Panc1 (cell line): ENCODE measurements at regions not wholly inside any gene's neighbourhood (a gene's known extent, or its start where the extent isn't known, plus 50 kb on each side); places are given as distances from the start of the nearest gene placed in this dataset.

Source experiments
- ATAC-seq: fragments of 200-7000 bp; cut with Tn5 transposase; 2 replicates; pipeline ENCODE4 v1.9.1; 2020; ENCODE audit warnings: mild to moderate bottlenecking, moderate library complexity
- BruUV-seq: library from RNA; stranded (reverse); fragments of 400-500 nt; replicated peaks from 2 replicates; lab custom pipeline; 2021; lab: Mats Ljungman, UMichigan
- CTCF ChIA-PET: fragments of 300-600 bp; sonication (Branson Sonifier 250); formaldehyde crosslinking; loops from one replicate; lab custom pipeline; 2022; ENCODE audit warnings: antibody characterized with exemption; lab: Charles Lee
- POLR2A ChIA-PET: fragments of 300-600 bp; sonication (Branson Sonifier 250); formaldehyde crosslinking; loops from one replicate; lab custom pipeline; 2022; ENCODE audit warnings: antibody characterized with exemption; lab: Charles Lee
- DNase-seq: peaks from one replicate; pipeline ENCODE4 v3.0.0-alpha.2; 2010; ENCODE audit warnings: low read depth, low spot score
- H3K27ac ChIP-seq: 2 replicates; pipeline ENCODE4 v1.5.1; 2011; ENCODE audit warnings: mild to moderate bottlenecking, low read length, inconsistent platforms
- H3K27me3 ChIP-seq: fragments of 200-500 bp; sonication (Bioruptor generic); 2 replicates; pipeline ENCODE4 v1.6.0; 2014; ENCODE audit warnings: low read length, inconsistent platforms; ENCODE audit not compliant: control insufficient read depth, insufficient read depth
- H3K36me3 ChIP-seq: fragments of 200-500 bp; sonication (Bioruptor generic); 2 replicates; pipeline ENCODE4 v1.5.1; 2014; ENCODE audit warnings: inconsistent platforms, mild to moderate bottlenecking, low read length, moderate library complexity; ENCODE audit not compliant: control insufficient read depth, insufficient read depth
- H3K4me1 ChIP-seq: 2 replicates; pipeline ENCODE4 v1.5.1; 2011; ENCODE audit warnings: inconsistent platforms, mild to moderate bottlenecking, low read length, moderate library complexity; ENCODE audit not compliant: control insufficient read depth, insufficient read depth
- H3K4me3 ChIP-seq, 2 experiments: 2 replicates each; pipeline ENCODE4 v1.5.1; 2011 to 2012; ENCODE audit warnings: low read depth in 2 of 2, low read length in 2 of 2, mild to moderate bottlenecking in 2 of 2, inconsistent platforms in 1 of 2, moderate library complexity in 1 of 2
- H3K9me3 ChIP-seq: fragments of 200-500 bp; sonication (Bioruptor generic); 2 replicates; pipeline ENCODE4 v1.5.1; 2014; ENCODE audit warnings: low read depth, mild to moderate bottlenecking, inconsistent platforms, low read length, moderate library complexity; ENCODE audit not compliant: control insufficient read depth, insufficient read depth
- CTCF ChIP-seq: fragments of 450-650 bp; IDR thresholded peaks from 2 replicates; pipeline ENCODE4 v1.5.1; 2017; ENCODE audit warnings: mild to moderate bottlenecking
- POLR2AphosphoS5 ChIP-seq: IDR thresholded peaks from 2 replicates; pipeline ENCODE4 v1.6.1; 2012; ENCODE audit warnings: mild to moderate bottlenecking, low read depth, low read length, moderate library complexity
- REST ChIP-seq, 2 experiments: IDR thresholded peaks; 2 replicates each; pipeline ENCODE4 v1.6.1; 2011 to 2012; ENCODE audit warnings: low read depth in 2 of 2, control low read depth in 1 of 2, low read length in 1 of 2, mild to moderate bottlenecking in 1 of 2, moderate library complexity in 1 of 2; ENCODE audit not compliant: insufficient read depth in 1 of 2
- SIN3A ChIP-seq: IDR thresholded peaks from 2 replicates; pipeline ENCODE4 v1.6.1; 2012; ENCODE audit warnings: low read depth, mild to moderate bottlenecking, low read length, moderate library complexity, borderline replicate concordance; ENCODE audit not compliant: insufficient read depth
- TCF7L2 ChIP-seq: IDR thresholded peaks from 2 replicates; pipeline ENCODE4 v1.6.1; 2011; ENCODE audit warnings: mild to moderate bottlenecking, low read depth, low read length, inconsistent platforms
- in situ Hi-C: cut with HindIII; loops from 2 replicates; pipeline ENCODE4 v1.10.0; 2016; ENCODE audit warnings: low sequenced_read_pairs, low pct_unique_long_range_greater_than_20kb
- intact Hi-C: fragments of 100-400 bp; cut with micrococcal nuclease; formaldehyde crosslinking; loops from one replicate; pipeline ENCODE4 v1.10.0; 2022; ENCODE audit not compliant: unreplicated experiment

- H3K4me3 ChIP-seq = no peak overlapping the region
- H3K36me3 ChIP-seq = no peaks in the 10 kb centered on the region
- H3K9me3 ChIP-seq = no peaks in the 10 kb centered on the region
- ChIA-PET CTCF (no interaction called here), POLR2A (no interaction called here)
- H3K27me3 ChIP-seq = no peaks in the 10 kb centered on the region
- ATAC-seq = no peak
- no TSS peak for BruUV-seq
- in situ Hi-C loops (no loop called here), intact Hi-C loops (no loop called here)
- TF ChIP-seq SIN3A = no peak
- no peak for TF ChIP-seq POLR2AphosphoS5
- TF ChIP-seq REST (IDR thresholded peaks at IDR 0.05; ENCODE audit: insufficient read depth in 1 of 2, low read depth in 2 of 2, low read length in 1 of 2) = no peak
- TF ChIP-seq CTCF = no peak
- TF ChIP-seq TCF7L2 = no peak
- no peaks in the 10 kb centered on the region for H3K4me1 ChIP-seq
- H3K27ac ChIP-seq = no peak overlapping the region
- no peak for DNase-seq
These were observed 1016.7 kb downstream of the REEP3 start for GRCh38 chr10:64537928-64538327.

- no peaks in the 10 kb centered on the region for H3K4me1 ChIP-seq
- ATAC-seq (no peak), DNase-seq (no peak)
- intact Hi-C loops (no loop called here), in situ Hi-C loops (no loop called here)
- H3K36me3 ChIP-seq = no peaks in the 10 kb centered on the region
- no peaks in the 10 kb centered on the region for H3K27me3 ChIP-seq
- TF ChIP-seq POLR2AphosphoS5 (no peak), TCF7L2 (no peak), CTCF (no peak), SIN3A (no peak), REST (IDR thresholded peaks at IDR 0.05; ENCODE audit: insufficient read depth in 1 of 2, low read depth in 2 of 2, low read length in 1 of 2) (no peak)
- BruUV-seq = no TSS peak
- H3K27ac ChIP-seq = no peak overlapping the region
- POLR2A ChIA-PET = no interaction called here
- no peaks in the 10 kb centered on the region for H3K9me3 ChIP-seq
- CTCF ChIA-PET = no interaction called here
- no peak overlapping the region for H3K4me3 ChIP-seq
These were observed 1024.9 kb downstream of the REEP3 start for GRCh38 chr10:64546073-64546472.
